ENCODE measurements at regions not wholly inside any gene's neighbourhood (a gene's known extent, or its start where the extent isn't known, plus 50 kb on each side); places are given as distances from the start of the nearest gene placed in this dataset.

- no peak for TF ChIP-seq CTCF (IDR thresholded peaks at IDR 0.05; ENCODE audit: low read depth, low read length, poor library complexity, severe bottlenecking)
- no peak for TF ChIP-seq EZH2phosphoT487 (IDR thresholded peaks at IDR 0.05; ENCODE audit: borderline replicate concordance, low read length)
These were observed 90.7 kb upstream of the ETS2 start for GRCh38 chr21:38714999-38715398.

All from DOHH2 (cell line).